H1 (cell line): ENCODE measurements at regions not wholly inside any gene's neighbourhood (a gene's known extent, or its start where the extent isn't known, plus 50 kb on each side); places are given as distances from the start of the nearest gene placed in this dataset.

Experiments
- CTCF ChIA-PET: fragments of 300-600 bp; sonication (Branson Sonifier 250); formaldehyde crosslinking; loops from one replicate; lab custom pipeline; 2021; ENCODE audit not compliant: partially characterized antibody; lab: Charles Lee
- POLR2A ChIA-PET: fragments of 300-600 bp; sonication (Branson Sonifier 250); formaldehyde crosslinking; loops from one replicate; lab custom pipeline; 2021; ENCODE audit warnings: inconsistent platforms; ENCODE audit not compliant: partially characterized antibody; lab: Charles Lee
- DNase-seq, 2 experiments: peaks; one replicate each; pipeline versions ENCODE4 v3.0.0 to v3.0.0-alpha.2; 2010 to 2022; ENCODE audit warnings: low spot score in 2 of 2, low read depth in 1 of 2, mixed read lengths in 1 of 2
- FAIRE-seq: peaks from 2 replicates; lab custom pipeline; 2011; peaks lifted over from hg19 to GRCh38; lab: Jason Lieb, UNC
- H2AFZ ChIP-seq: 2 replicates; pipeline ENCODE4 v1.8.1; 2012; ENCODE audit warnings: low read length, inconsistent platforms
- H2AK5ac ChIP-seq: 2 replicates; pipeline ENCODE4 v1.6.1; 2013; ENCODE audit warnings: low read depth, low read length
- H2BK120ac ChIP-seq: replicated peaks from 2 replicates; pipeline ENCODE3; 2013; ENCODE audit warnings: low read depth, low read length, inconsistent platforms
- H2BK12ac ChIP-seq: 2 replicates; pipeline ENCODE4 v1.6.1; 2013; ENCODE audit warnings: low read depth, low read length
- H2BK15ac ChIP-seq: 2 replicates; pipeline ENCODE4 v1.6.1; 2013; ENCODE audit warnings: low read length
- H2BK20ac ChIP-seq: 2 replicates; pipeline ENCODE4 v1.6.1; 2013; ENCODE audit warnings: low read length
- H2BK5ac ChIP-seq: 2 replicates; pipeline ENCODE4 v1.6.1; 2013; ENCODE audit warnings: low read depth, low read length
- H3K14ac ChIP-seq: 2 replicates; pipeline ENCODE4 v1.6.1; 2013; ENCODE audit warnings: inconsistent platforms; ENCODE audit not compliant: insufficient read length
- H3K18ac ChIP-seq: 2 replicates; pipeline ENCODE4 v1.6.1; 2013; ENCODE audit warnings: low read length; ENCODE audit errors: extremely low read depth
- H3K23ac ChIP-seq: 2 replicates; pipeline ENCODE4 v1.6.1; 2013; ENCODE audit warnings: inconsistent platforms; ENCODE audit not compliant: insufficient read length
- H3K23me2 ChIP-seq: 2 replicates; pipeline ENCODE4 v1.6.1; 2013; ENCODE audit warnings: low read depth, low read length
- H3K27ac ChIP-seq: 2 replicates; pipeline ENCODE4 v1.6.1; 2011; ENCODE audit warnings: low read depth, low read length, inconsistent platforms
- H3K27me3 ChIP-seq, 4 experiments: replicated peaks in 1 of 4; 1 replicate in 1 of 4; 2 replicates in 3 of 4; pipeline versions ENCODE4 v1.6.1 to v1.8.1; 2011 to 2013; ENCODE audit warnings: low read length in 3 of 4, mild to moderate bottlenecking in 3 of 4, inconsistent platforms in 2 of 4, mixed read lengths in 2 of 4, moderate library complexity in 1 of 4; ENCODE audit not compliant: control insufficient read depth in 3 of 4, insufficient read depth in 3 of 4; ENCODE audit errors: extremely low read depth in 1 of 4
- H3K36me3 ChIP-seq, 4 experiments: 2 replicates each; pipeline versions ENCODE4 v1.6.1 to v1.8.1; 2011 to 2013; ENCODE audit warnings: mild to moderate bottlenecking in 4 of 4, low read length in 3 of 4, moderate library complexity in 2 of 4, control low read depth in 1 of 4, inconsistent platforms in 1 of 4; ENCODE audit not compliant: insufficient read depth in 4 of 4, control insufficient read depth in 2 of 4
- H3K4ac ChIP-seq: replicated peaks from 2 replicates; pipeline ENCODE3; 2013; ENCODE audit warnings: low read length, low read depth, mixed read lengths, inconsistent platforms; ENCODE audit not compliant: insufficient read length
- H3K4me1 ChIP-seq, 4 experiments: replicated peaks in 1 of 4; 1 replicate in 1 of 4; 2 replicates in 3 of 4; pipeline versions ENCODE4 v1.6.1 to v1.8.1; 2011 to 2013; ENCODE audit warnings: low read length in 3 of 4, inconsistent platforms in 2 of 4, mixed read lengths in 1 of 4; ENCODE audit not compliant: insufficient read depth in 4 of 4, control insufficient read depth in 3 of 4
- H3K4me2 ChIP-seq, 2 experiments: 2 replicates each; pipeline versions ENCODE4 v1.6.1 to v1.8.1; 2011 to 2013; ENCODE audit warnings: low read depth in 2 of 2, low read length in 2 of 2, control low read depth in 1 of 2, inconsistent platforms in 1 of 2, mild to moderate bottlenecking in 1 of 2; ENCODE audit not compliant: insufficient read depth in 1 of 2
- H3K4me3 ChIP-seq, 4 experiments: fragments of 200-600, 300-600 bp in 1 of 4; sonication (generic), shearing (Covaris generic), sonication (Bioruptor Twin) in 1 of 4; 2 replicates each; pipeline versions ENCODE4 v1.5.1 to v1.8.1; 2011 to 2016; ENCODE audit warnings: low read length in 4 of 4, low read depth in 3 of 4, control low read depth in 2 of 4, inconsistent platforms in 2 of 4, mild to moderate bottlenecking in 2 of 4, mixed read lengths in 1 of 4, moderate library complexity in 1 of 4; ENCODE audit not compliant: insufficient read depth in 2 of 4; ENCODE audit errors: extremely low read depth in 1 of 4
- H3K56ac ChIP-seq: replicated peaks from 2 replicates; pipeline ENCODE3; 2013; ENCODE audit warnings: low read depth, mild to moderate bottlenecking, mixed read lengths, low read length, inconsistent platforms; ENCODE audit not compliant: insufficient read length
- H3K79me1 ChIP-seq: 2 replicates; pipeline ENCODE4 v1.6.1; 2013; ENCODE audit warnings: low read depth, low read length, control low read depth
- H3K79me2 ChIP-seq, 2 experiments: 2 replicates each; pipeline versions ENCODE4 v1.6.1 to v1.8.1; 2012 to 2013; ENCODE audit warnings: low read length in 2 of 2, mild to moderate bottlenecking in 2 of 2, inconsistent platforms in 1 of 2; ENCODE audit not compliant: insufficient read depth in 2 of 2, control insufficient read depth in 1 of 2
- H3K9ac ChIP-seq, 4 experiments: replicated peaks in 1 of 4; 1 replicate in 1 of 4; 2 replicates in 3 of 4; pipeline versions ENCODE4 v1.6.1 to v1.8.1; 2011 to 2013; ENCODE audit warnings: low read depth in 3 of 4, low read length in 3 of 4, control low read depth in 2 of 4, mild to moderate bottlenecking in 2 of 4, moderate library complexity in 2 of 4, inconsistent platforms in 1 of 4; ENCODE audit errors: extremely low read depth in 1 of 4
- H3K9me3 ChIP-seq, 2 experiments: 2 replicates each; pipeline versions ENCODE4 v1.6.1 to v1.8.1; 2012 to 2013; ENCODE audit warnings: mild to moderate bottlenecking in 2 of 2, moderate library complexity in 2 of 2, control low read depth in 1 of 2, inconsistent platforms in 1 of 2, low read depth in 1 of 2, low read length in 1 of 2, mixed read lengths in 1 of 2; ENCODE audit not compliant: insufficient read depth in 2 of 2
- H4K20me1 ChIP-seq, 2 experiments: replicated peaks in 1 of 2; 2 replicates each; pipeline versions ENCODE3 to v1.8.1; 2011 to 2013; ENCODE audit warnings: inconsistent platforms in 2 of 2, low read length in 2 of 2, mild to moderate bottlenecking in 1 of 2; ENCODE audit not compliant: insufficient read depth in 2 of 2, control insufficient read depth in 1 of 2
- H4K5ac ChIP-seq: 2 replicates; pipeline ENCODE4 v1.6.1; 2013; ENCODE audit warnings: low read length, low read depth, mixed read lengths, inconsistent platforms; ENCODE audit not compliant: insufficient read length
- H4K8ac ChIP-seq: 2 replicates; pipeline ENCODE4 v1.8.0; 2013; ENCODE audit warnings: mild to moderate bottlenecking, moderate library complexity, low read length, inconsistent platforms; ENCODE audit not compliant: insufficient read depth; ENCODE audit errors: extremely low read depth
- H4K91ac ChIP-seq: replicated peaks from 2 replicates; pipeline ENCODE3; 2013; ENCODE audit warnings: low read length, mixed read lengths, inconsistent platforms; ENCODE audit not compliant: insufficient read length
- CTBP2 ChIP-seq: IDR thresholded peaks from 2 replicates; pipeline ENCODE4 v1.7.0; 2011; ENCODE audit warnings: borderline replicate concordance, mild to moderate bottlenecking, moderate library complexity, mixed read lengths, low read length; ENCODE audit not compliant: insufficient read depth, insufficient read length
- SP2 ChIP-seq: IDR thresholded peaks from 2 replicates; pipeline ENCODE4 v1.6.1; 2012; ENCODE audit warnings: mild to moderate bottlenecking, low read length, inconsistent platforms
- TBP ChIP-seq: IDR thresholded peaks from 2 replicates; pipeline ENCODE4 v1.6.1; 2011; ENCODE audit warnings: low read depth, low read length, improper control_type of control experiment
- WGBS, 2 experiments: shearing (Covaris generic) in 1 of 2; methylation state at CpG; one replicate each; pipeline versions ENCODE4 v1.1.6 to v1.1.7; 2013 to 2015; ENCODE audit warnings: low lambda C conversion rate in 2 of 2, mixed read lengths in 2 of 2, inconsistent platforms in 1 of 2, low coverage in 1 of 2, missing lambda C conversion rate in 1 of 2; ENCODE audit not compliant: insufficient replicate concordance in 2 of 2, insufficient coverage in 1 of 2, insufficient read length in 1 of 2; ENCODE audit errors: extremely low coverage in 1 of 2, missing lambda C conversion rate in 1 of 2; 5-methylcytosine and 5-hydroxymethylcytosine counted together

GRCh38 chrX:146755214-146755613 lies 54.4 kb upstream of the CXorf51B start:
- Histone ChIP-seq H3K23ac (no peak overlapping the region), H2BK20ac (no peak overlapping the region), H2BK15ac (no peak overlapping the region), H3K14ac (no peak overlapping the region), H2AK5ac (no peak overlapping the region), H2BK12ac (no peak overlapping the region), H3K9ac (no peak overlapping the region), H3K79me2 (no peaks in the 10 kb centered on the region), H3K4me3 (no peak overlapping the region), H3K4me2 (no peak overlapping the region), H4K91ac (no peak overlapping the region), H3K79me1 (no peaks in the 10 kb centered on the region), H3K27me3 (no peaks in the 10 kb centered on the region), H2BK120ac (no peak overlapping the region), H3K18ac (no peak overlapping the region), H2AFZ (no peak overlapping the region), H3K27ac (no peak overlapping the region), H4K20me1 (no peaks in the 10 kb centered on the region), H4K5ac (no peak overlapping the region), H3K56ac (no peak overlapping the region), H4K8ac (no peak overlapping the region), H3K36me3 (no peaks in the 10 kb centered on the region), H2BK5ac (no peak overlapping the region), H3K4me1 (no peaks in the 10 kb centered on the region), H3K4ac (no peak overlapping the region), H3K9me3 (no peaks in the 10 kb centered on the region), H3K23me2 (no peaks in the 10 kb centered on the region)
- CTCF ChIA-PET = no interaction called here
- no peak for TF ChIP-seq TBP
- no peak for TF ChIP-seq SP2
- TF ChIP-seq CTBP2 = no peak
- POLR2A ChIA-PET = no interaction called here
- no peak for DNase-seq
- no peak for FAIRE-seq
- WGBS, 2 experiments = 86% methylated on average over 1 of the region's 1 CpG; no CpG with 5 or more reads in 1 of the 2 experiments
